SJCRH30 (cell line): ENCODE measurements at regions not wholly inside any gene's neighbourhood (a gene's known extent, or its start where the extent isn't known, plus 50 kb on each side); places are given as distances from the start of the nearest gene placed in this dataset.
A peak's percentile ranks its signal among the peaks of the same experiment; 100 is the strongest.

Experiments used
- DNase-seq, 2 experiments: peaks; one replicate each; pipeline ENCODE4 v3.0.0-alpha.2; 2015 to 2020
- H3K27ac ChIP-seq: fragments of 250-450 bp; sonication (Bioruptor Pico); 2 replicates; pipeline ENCODE4 v1.5.1; 2020; ENCODE audit warnings: mild to moderate bottlenecking, moderate library complexity
- H3K27me3 ChIP-seq: fragments of 250-450 bp; sonication (Bioruptor Pico); 2 replicates; pipeline ENCODE4 v1.5.1; 2020; ENCODE audit warnings: mild to moderate bottlenecking, moderate library complexity
- H3K36me3 ChIP-seq: fragments of 250-450 bp; sonication (Bioruptor Pico); 2 replicates; pipeline ENCODE4 v1.5.1; 2020; ENCODE audit warnings: mild to moderate bottlenecking, moderate library complexity
- H3K4me1 ChIP-seq: fragments of 250-450 bp; sonication (Bioruptor Pico); 2 replicates; pipeline ENCODE4 v1.5.1; 2020; ENCODE audit warnings: mild to moderate bottlenecking, moderate library complexity
- H3K4me3 ChIP-seq: fragments of 250-450 bp; sonication (Bioruptor Pico); 2 replicates; pipeline ENCODE4 v1.5.1; 2020; ENCODE audit warnings: mild to moderate bottlenecking, moderate library complexity
- H3K9me3 ChIP-seq: fragments of 250-450 bp; sonication (Bioruptor Pico); replicated peaks from 2 replicates; pipeline ENCODE4 v1.5.1; 2020; ENCODE audit warnings: mild to moderate bottlenecking, moderate library complexity

DNA sequence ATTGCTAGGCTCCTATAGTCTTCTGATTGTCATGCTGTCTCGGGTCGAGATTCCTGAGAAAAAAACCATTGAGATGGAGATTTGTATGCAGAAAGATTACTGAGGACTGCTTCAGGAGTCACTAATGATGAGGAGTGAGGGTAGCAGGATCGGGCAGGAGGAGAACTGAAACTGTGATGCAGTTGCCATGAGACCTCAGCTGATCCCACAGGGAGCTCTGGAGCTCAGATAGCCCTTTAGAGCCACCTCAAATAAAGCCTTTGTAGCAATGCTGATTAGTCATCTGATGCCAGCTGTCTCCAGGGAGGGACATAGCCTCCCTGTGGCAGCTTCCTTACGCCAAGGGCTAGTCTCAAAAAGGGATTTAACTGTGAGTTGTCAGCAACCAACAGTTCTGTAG lies 256.9 kb downstream of the DMAC1 start:
- H3K4me3 ChIP-seq, result no peak overlapping the region
- no peaks in the 10 kb centered on the region for H3K9me3 ChIP-seq
- DNase-seq, result peak; percentile 68 to 83
- H3K36me3 ChIP-seq, result no peaks in the 10 kb centered on the region
- H3K27ac ChIP-seq, result peak overlapping the region; percentile 49
- peaks cover 14% of the 10 kb centered on the region for H3K4me1 ChIP-seq
- no peaks in the 10 kb centered on the region for H3K27me3 ChIP-seq

DNA sequence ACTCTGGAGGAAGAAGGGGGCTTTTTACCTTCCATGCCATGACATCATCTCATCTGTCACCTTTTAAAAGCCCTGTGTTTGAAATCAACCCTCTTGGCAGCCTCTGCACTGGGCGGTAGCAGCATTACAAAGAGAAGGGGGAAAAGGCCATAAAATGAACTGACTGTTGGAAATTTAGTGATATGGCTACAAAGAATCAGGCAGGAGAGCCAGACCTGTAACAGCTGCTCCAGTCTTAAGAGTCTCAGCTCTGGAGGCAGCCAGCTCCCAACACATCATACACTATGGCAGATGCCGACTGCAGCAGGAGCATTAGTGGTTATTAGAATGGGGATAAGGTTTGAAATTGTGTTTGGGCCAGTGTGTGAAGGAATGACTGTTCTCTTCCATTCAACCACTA lies 257.5 kb downstream of the DMAC1 start:
- H3K36me3 ChIP-seq, result no peaks in the 10 kb centered on the region
- DNase-seq, result peak; percentile 39 to 65
- H3K9me3 ChIP-seq, result no peaks in the 10 kb centered on the region
- H3K27ac ChIP-seq, result peak overlapping the region; percentile 49
- H3K4me1 ChIP-seq, result peaks cover 14% of the 10 kb centered on the region
- no peaks in the 10 kb centered on the region for H3K27me3 ChIP-seq
- H3K4me3 ChIP-seq, result no peak overlapping the region

DNA sequence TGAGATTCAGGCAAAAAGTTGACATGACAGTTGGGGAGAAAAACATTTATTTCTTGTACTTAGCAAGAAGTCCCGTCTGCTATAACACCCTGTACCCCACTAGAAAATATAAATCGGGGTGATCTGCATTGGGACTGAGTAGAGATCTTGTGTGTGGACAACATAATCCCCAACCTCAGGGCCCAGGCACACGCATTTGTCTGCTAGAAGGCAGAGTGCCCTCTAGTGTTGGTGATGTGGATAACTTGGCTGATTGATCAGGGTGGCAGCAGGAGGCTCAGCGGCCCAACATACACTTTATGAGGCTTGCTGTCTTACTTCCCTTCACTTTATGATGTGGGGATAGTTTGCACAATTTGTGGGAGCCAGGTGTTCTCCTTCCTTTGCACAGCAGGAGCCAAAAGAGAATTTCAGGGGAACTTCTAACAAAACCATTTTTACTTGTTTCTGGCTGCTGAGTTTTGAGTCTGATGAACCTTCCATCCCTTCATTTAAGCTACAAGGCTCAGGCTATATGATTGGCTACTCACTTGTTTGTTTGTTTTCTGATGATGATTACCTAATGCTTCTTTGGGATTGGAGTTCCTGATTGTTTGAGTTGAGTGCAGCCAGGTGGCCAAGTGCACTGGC lies 263.2 kb downstream of the DMAC1 start:
- Histone ChIP-seq H3K36me3 (no peaks in the 10 kb centered on the region), H3K27me3 (no peaks in the 10 kb centered on the region), H3K4me1 (no peaks in the 10 kb centered on the region), H3K4me3 (no peak overlapping the region), H3K27ac (no peak overlapping the region), H3K9me3 (no peaks in the 10 kb centered on the region)
- DNase-seq, result peak; percentile 44 to 73

DNA sequence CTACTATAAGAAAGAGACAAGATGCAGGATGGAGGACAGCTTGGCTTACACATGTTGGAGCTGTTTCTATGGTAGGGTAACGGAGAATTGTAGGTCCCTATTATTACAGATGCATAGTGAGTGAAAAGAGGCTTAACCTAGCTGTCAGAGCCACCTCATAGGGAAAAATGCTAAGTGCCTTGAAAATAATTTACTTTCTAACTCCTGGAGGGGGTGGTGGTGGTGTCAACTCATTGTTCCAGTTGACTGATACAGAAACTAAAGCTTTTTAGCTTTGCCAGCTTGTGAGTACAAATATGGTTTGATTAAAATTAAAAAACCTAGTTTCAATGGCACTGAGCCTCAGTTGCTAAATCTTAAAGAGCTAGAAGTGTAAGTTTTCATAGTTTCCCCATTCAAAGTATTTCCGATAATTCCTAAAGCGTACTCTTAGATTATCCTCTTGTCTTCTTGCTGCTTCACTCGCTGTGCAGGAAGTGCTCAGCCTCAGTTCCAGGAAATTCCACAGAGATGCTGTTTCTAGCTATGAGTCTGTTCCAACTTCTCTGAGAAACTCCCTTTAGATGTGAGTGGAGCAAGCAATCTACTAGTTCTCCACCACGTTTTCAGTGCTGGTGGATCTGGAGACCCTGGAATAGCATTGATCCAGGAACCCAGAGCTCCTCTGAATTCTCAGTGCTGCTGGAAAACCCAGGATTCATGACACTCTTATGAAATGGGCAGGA lies 265.2 kb downstream of the DMAC1 start:
- Histone ChIP-seq H3K36me3 (no peaks in the 10 kb centered on the region), H3K4me1 (no peaks in the 10 kb centered on the region), H3K27ac (no peak overlapping the region), H3K4me3 (no peak overlapping the region), H3K9me3 (no peaks in the 10 kb centered on the region), H3K27me3 (no peaks in the 10 kb centered on the region)
- DNase-seq, result no peak

DNA sequence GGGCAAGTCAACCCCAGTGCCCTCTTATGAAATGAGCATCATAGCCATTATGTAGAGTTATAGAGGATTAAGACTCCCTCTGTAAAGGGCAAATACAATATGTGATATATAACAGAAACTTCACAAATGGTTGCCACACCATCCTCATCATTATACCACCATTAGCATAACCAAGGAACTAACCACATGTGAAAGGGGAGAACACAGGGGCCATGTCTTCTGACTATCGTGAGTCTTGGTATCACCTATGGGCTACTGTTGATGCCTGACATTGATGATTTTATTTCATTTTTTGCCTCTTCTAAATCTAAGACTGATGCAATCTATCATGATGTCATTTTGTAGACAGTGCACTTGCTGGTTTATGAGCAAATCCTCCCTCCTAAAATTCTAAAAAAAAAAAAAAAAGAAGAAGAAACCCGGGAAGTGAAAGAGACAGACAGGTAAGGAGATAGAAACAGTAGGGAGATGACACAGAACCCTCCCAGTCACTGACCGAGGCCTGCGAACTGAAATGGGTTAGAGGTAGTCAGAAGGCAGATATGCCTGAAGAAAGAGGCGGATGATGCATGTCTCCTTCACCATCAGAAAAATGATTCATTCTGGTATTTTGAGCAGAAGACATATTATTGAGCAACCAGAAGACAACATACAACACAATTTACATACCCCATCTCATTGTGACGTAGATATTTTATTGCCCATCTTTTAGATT lies 266.0 kb downstream of the DMAC1 start:
- Histone ChIP-seq H3K9me3 (no peaks in the 10 kb centered on the region), H3K27ac (no peak overlapping the region), H3K36me3 (no peaks in the 10 kb centered on the region), H3K27me3 (no peaks in the 10 kb centered on the region), H3K4me3 (no peak overlapping the region), H3K4me1 (no peaks in the 10 kb centered on the region)
- DNase-seq, result no peak

DNA sequence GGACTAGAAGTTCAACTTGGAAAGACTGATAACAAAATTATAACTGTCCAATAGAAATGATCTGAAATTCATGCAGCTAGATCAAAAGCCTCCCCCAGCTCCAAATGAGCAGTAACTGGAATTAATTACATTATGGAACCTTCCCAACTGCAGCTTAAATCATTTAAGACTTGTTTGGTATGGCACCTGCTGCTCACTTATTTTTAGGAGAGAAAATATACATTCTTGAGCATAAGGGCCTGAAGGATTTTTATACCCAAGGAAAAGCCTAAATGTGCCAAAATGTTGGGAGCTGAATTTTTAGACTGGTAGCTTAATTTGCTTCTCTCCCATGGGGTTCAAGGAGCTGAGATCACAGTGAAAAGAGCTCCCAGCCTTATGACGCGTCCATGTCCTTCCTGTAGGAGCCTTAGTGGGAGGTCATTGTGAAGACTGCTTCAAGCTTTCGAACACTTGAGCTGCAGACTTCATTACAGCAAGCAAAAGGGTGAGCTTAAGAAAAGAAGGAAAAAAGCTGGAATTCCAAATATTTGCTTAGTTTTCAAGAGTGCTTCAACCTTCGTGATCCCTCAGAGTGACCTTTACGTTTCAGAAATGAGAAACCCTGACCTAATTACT lies 276.0 kb downstream of the DMAC1 start:
- H3K4me3 ChIP-seq, result no peak overlapping the region
- no peak overlapping the region for H3K27ac ChIP-seq
- H3K36me3 ChIP-seq, result no peaks in the 10 kb centered on the region
- DNase-seq, result no peak
- no peaks in the 10 kb centered on the region for H3K4me1 ChIP-seq
- H3K27me3 ChIP-seq, result no peaks in the 10 kb centered on the region
- H3K9me3 ChIP-seq, result no peaks in the 10 kb centered on the region

DNA sequence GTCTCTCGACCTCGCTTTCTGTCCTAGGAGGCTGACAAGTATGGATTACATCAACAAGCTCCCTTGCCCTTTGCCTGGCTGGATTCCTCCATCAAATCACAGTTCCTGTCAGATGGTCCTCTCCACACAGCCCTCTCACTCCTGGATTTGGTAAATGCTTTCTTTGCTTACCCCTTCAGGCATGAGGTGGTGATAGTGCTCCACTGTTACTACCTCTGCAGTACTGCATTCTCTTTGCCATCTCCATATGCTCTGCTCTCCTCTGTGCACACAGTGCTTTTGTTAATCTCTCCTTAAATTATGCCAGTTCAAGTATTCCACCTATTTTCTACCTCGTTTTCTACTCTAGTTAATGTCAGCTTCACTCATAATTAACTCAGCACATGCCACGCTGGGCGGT lies 279.2 kb downstream of the DMAC1 start:
- Histone ChIP-seq H3K36me3 (no peaks in the 10 kb centered on the region), H3K27ac (no peak overlapping the region), H3K4me3 (no peak overlapping the region), H3K27me3 (no peaks in the 10 kb centered on the region), H3K4me1 (no peaks in the 10 kb centered on the region), H3K9me3 (no peaks in the 10 kb centered on the region)
- DNase-seq, result no peak

DNA sequence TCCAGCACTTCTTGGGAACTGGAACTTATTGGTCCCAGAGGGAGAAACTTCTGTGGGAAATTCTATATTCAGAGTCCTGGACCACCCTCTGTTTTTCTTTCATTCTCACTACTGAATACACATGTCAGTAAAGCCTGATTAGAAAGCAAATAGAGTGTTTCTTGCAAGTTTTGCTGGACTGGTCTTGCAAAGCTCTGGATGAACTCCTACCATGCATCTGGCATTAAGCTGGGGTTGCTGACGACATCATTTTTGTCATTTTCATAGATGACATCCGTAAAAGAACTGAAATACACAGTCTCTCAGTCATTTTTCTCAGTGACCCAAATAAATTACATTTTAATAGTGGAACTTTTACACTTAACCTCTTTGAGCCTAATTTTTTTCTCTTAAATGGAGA lies 283.2 kb downstream of the DMAC1 start:
- no peak overlapping the region for H3K27ac ChIP-seq
- no peak for DNase-seq
- no peak overlapping the region for H3K4me3 ChIP-seq
- H3K27me3 ChIP-seq, result no peaks in the 10 kb centered on the region
- H3K36me3 ChIP-seq, result no peaks in the 10 kb centered on the region
- no peaks in the 10 kb centered on the region for H3K9me3 ChIP-seq
- no peaks in the 10 kb centered on the region for H3K4me1 ChIP-seq

DNA sequence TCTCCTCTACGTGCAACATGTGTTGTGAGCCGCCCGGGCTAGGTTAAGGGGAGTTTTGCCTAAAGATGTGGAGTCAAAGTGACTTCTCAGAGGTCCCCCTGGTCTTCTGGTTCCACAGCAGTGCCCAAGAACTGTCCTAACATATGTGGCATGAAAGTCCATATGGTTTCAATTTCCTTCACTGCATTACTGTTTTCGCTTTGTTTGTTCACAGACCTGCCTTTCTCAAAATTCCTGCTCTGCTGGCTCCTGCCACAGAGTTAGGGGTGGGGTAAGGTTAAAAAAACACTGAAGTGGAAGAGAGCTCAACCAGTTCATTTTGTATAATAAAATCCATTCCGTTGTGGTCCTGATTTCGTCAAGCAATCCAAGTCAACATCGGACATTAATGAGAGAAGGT lies 289.4 kb downstream of the DMAC1 start:
- no peaks in the 10 kb centered on the region for H3K36me3 ChIP-seq
- H3K27ac ChIP-seq, result no peak overlapping the region
- H3K4me3 ChIP-seq, result no peak overlapping the region
- no peak for DNase-seq
- no peaks in the 10 kb centered on the region for H3K9me3 ChIP-seq
- no peaks in the 10 kb centered on the region for H3K27me3 ChIP-seq
- H3K4me1 ChIP-seq, result no peaks in the 10 kb centered on the region

DNA sequence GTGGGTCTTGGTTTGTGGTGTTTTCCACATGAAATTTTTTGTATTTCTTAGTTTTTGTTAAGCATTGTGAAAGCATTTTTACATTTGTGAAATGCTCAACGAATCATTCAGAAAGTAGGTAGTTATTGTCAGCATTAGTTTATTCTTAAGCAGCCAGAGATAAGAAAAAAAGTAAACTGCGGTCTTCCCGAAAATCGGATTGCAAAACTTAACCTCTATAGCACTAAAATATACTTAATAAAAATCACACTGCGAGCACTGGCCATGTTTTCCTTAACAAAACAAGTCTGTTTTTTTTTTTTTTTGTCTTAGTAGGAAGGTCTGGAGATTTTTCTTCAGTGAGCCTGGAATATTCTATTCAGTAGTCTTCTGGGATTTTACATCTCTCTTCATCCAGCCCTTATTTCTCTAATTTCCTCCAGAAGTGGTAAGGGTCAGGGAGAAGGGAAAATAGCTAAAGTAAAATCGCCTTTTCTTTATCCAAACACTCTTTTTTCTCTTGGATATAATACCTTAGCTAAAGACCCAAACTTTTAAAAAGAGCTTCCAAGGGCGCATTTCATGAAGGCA lies 289.9 kb downstream of the DMAC1 start:
- Histone ChIP-seq H3K4me1 (no peaks in the 10 kb centered on the region), H3K9me3 (no peaks in the 10 kb centered on the region), H3K27me3 (no peaks in the 10 kb centered on the region), H3K36me3 (no peaks in the 10 kb centered on the region), H3K27ac (no peak overlapping the region), H3K4me3 (no peak overlapping the region)
- DNase-seq, result no peak

DNA sequence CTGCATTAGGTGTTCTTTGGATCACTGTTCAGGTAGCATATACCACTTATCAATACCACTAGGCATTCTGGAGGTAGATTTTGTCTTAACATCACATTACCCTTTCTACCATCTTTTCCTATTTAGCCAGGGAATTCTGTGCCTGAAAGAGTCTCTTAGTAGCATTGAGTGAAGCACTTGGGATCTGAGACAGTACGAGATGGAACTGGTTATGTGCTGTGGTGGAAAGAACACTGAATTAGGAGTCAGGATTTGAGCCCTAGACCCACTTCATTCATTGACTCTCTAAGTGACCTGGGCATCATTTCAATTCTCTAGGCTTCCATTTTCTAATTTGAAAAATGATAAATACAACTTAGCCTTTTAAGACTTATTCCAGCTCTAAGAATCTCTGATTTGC lies 291.1 kb downstream of the DMAC1 start:
- no peaks in the 10 kb centered on the region for H3K4me1 ChIP-seq
- DNase-seq, result no peak
- H3K4me3 ChIP-seq, result no peak overlapping the region
- H3K36me3 ChIP-seq, result no peaks in the 10 kb centered on the region
- no peaks in the 10 kb centered on the region for H3K27me3 ChIP-seq
- no peaks in the 10 kb centered on the region for H3K9me3 ChIP-seq
- no peak overlapping the region for H3K27ac ChIP-seq

DNA sequence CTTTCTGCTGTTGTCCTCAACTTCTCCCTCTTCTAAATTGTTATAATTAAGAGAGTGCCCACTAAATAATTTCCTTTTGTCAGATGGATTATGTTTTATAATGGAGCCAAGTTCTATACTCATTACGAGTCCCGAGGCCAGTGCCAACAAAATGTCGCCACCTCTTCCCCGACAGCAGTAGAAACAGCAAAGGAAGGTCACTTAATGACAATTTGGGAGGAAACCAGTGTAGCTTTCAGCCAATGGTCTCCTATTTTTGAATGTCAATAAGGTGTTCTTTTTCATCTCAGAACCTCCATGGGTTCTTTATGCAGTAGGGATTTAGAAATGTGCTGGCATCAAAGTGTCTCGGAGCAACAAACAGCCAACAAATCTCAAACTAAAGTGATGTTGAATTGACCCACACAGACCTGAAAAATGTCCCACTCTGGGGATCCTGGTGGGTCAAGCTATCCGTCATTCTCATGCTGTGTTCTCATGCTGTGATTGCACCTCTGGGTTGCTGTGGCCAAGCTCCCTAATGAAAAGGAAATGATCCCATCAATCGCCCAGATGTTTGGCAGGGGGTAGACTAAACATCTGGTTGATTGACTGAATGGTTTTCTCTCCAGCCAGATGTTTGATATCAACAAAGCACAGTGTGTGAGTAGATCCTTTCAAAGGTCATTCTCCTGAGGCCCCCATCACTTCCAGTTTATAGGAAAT lies 291.9 kb downstream of the DMAC1 start:
- no peak overlapping the region for H3K4me3 ChIP-seq
- DNase-seq, result no peak
- no peaks in the 10 kb centered on the region for H3K27me3 ChIP-seq
- H3K9me3 ChIP-seq, result no peaks in the 10 kb centered on the region
- no peak overlapping the region for H3K27ac ChIP-seq
- no peaks in the 10 kb centered on the region for H3K4me1 ChIP-seq
- H3K36me3 ChIP-seq, result no peaks in the 10 kb centered on the region

DNA sequence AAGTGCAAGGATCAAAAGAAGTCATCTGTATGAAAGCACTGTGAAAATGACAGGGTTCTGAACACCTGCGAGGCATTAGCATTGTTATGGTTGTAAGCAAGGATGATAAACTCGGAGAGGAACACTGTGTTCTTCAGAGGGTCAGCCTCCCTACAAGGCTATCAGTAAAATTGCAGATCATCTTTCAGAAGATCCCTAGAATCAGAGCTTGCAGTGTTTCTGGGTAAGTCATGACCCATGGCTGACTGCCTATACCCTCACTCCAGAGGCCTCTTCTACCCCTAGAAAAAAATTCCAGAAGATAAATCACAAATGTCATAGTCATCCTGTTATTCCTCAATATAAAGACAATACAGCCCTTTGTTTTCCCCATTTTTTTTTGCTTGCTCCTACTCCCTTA lies 292.6 kb downstream of the DMAC1 start:
- H3K27me3 ChIP-seq, result no peaks in the 10 kb centered on the region
- no peak for DNase-seq
- no peaks in the 10 kb centered on the region for H3K9me3 ChIP-seq
- H3K4me1 ChIP-seq, result no peaks in the 10 kb centered on the region
- no peak overlapping the region for H3K4me3 ChIP-seq
- no peak overlapping the region for H3K27ac ChIP-seq
- H3K36me3 ChIP-seq, result no peaks in the 10 kb centered on the region

DNA sequence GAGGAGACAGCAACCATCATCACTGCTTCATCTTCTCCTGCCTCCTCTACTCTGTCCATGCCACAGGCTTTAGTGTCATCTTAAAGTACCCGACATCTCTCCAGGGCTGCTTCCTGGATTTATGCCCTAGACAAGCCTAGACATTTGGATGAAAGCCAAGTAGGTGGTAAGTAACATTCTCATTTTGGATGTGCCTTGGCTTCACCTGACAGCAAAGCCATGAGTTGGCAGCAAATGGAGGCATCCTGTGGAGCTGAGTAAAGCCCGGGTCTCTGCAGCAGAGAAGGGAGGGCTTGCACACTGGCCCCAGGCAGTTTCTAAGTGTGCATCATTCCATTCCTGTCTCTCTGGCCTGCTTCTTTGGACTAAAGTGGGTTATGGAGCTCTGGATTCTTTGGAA lies 299.1 kb downstream of the DMAC1 start:
- Histone ChIP-seq H3K27me3 (no peaks in the 10 kb centered on the region), H3K4me1 (no peaks in the 10 kb centered on the region), H3K4me3 (no peak overlapping the region), H3K36me3 (no peaks in the 10 kb centered on the region), H3K27ac (no peak overlapping the region), H3K9me3 (no peaks in the 10 kb centered on the region)
- no peak for DNase-seq
